Endothelial cell of umbilical vein (primary cell): ENCODE measurements at regions not wholly inside any gene's neighbourhood (a gene's known extent, or its start where the extent isn't known, plus 50 kb on each side); places are given as distances from the start of the nearest gene placed in this dataset.
A peak's percentile ranks its signal among the peaks of the same experiment; 100 is the strongest.

Experiments used
- BruUV-seq: library from RNA; stranded (reverse); fragments of 400-500 nt; replicated peaks from 2 replicates; lab custom pipeline; 2021; lab: Mats Ljungman, UMichigan
- CTCF ChIA-PET: fragments of 300-600, 350-600 bp; sonication (Branson Sonifier 250); formaldehyde crosslinking; loops from one replicate; lab custom pipeline; 2021; ENCODE audit warnings: antibody characterized with exemption, inconsistent platforms; lab: Charles Lee
- POLR2A ChIA-PET: fragments of 300-600, 350-600 bp; sonication (Branson Sonifier 250); formaldehyde crosslinking; loops from one replicate; lab custom pipeline; 2021; ENCODE audit warnings: antibody characterized with exemption, inconsistent platforms; lab: Charles Lee
- DNase-seq: peaks from one replicate; pipeline ENCODE4 v3.0.0-alpha.2; 2011; ENCODE audit warnings: low read depth, low spot score
- FAIRE-seq: peaks from 2 replicates; lab custom pipeline; 2011; peaks lifted over from hg19 to GRCh38; lab: Jason Lieb, UNC
- H2AFZ ChIP-seq: 2 replicates; pipeline ENCODE4 v1.6.0; 2012; ENCODE audit warnings: low read depth, low read length, control low read depth, inconsistent platforms
- H3K27ac ChIP-seq: 2 replicates; pipeline ENCODE4 v1.5.1; 2011; ENCODE audit warnings: low read depth, mild to moderate bottlenecking, control low read depth, low read length, moderate library complexity; ENCODE audit not compliant: insufficient read depth
- H3K27me3 ChIP-seq, 2 experiments: 2 replicates each; pipeline versions ENCODE4 v1.6.0 to v1.6.1; 2011; ENCODE audit warnings: low read length in 2 of 2, mixed read lengths in 1 of 2; ENCODE audit not compliant: control insufficient read depth in 2 of 2, insufficient read depth in 2 of 2
- H3K36me3 ChIP-seq, 2 experiments: 2 replicates in 1 of 2; 3 replicates in 1 of 2; pipeline ENCODE4 v1.5.1; 2011; ENCODE audit warnings: low read length in 2 of 2, mild to moderate bottlenecking in 1 of 2, moderate library complexity in 1 of 2; ENCODE audit not compliant: control insufficient read depth in 2 of 2, insufficient read depth in 2 of 2; ENCODE audit errors: extremely low read depth in 1 of 2
- H3K4me1 ChIP-seq: 3 replicates; pipeline ENCODE4 v1.5.1; 2011; ENCODE audit warnings: mild to moderate bottlenecking, low read length; ENCODE audit not compliant: control insufficient read depth, insufficient read depth; ENCODE audit errors: extremely low read depth
- H3K4me2 ChIP-seq: 2 replicates; pipeline ENCODE4 v1.6.1; 2011; ENCODE audit warnings: low read length, control low read depth, mixed read lengths; ENCODE audit not compliant: insufficient read depth
- H3K4me3 ChIP-seq, 3 experiments: fragments of 200-600 bp in 1 of 3; sonication (generic), shearing (Covaris generic) in 1 of 3; replicated peaks in 1 of 3; 2 replicates each; pipeline ENCODE4 v1.5.1; 2011 to 2016; ENCODE audit warnings: control low read depth in 3 of 3, low read length in 3 of 3, mild to moderate bottlenecking in 2 of 3, inconsistent platforms in 1 of 3, low read depth in 1 of 3, moderate library complexity in 1 of 3; ENCODE audit not compliant: insufficient read depth in 1 of 3
- H3K79me2 ChIP-seq: 2 replicates; pipeline ENCODE4 v1.6.0; 2012; ENCODE audit warnings: low read length, inconsistent platforms; ENCODE audit not compliant: control insufficient read depth, insufficient read depth
- H3K9ac ChIP-seq: replicated peaks from 2 replicates; pipeline ENCODE3; 2011; ENCODE audit warnings: low read length, control low read depth; ENCODE audit not compliant: insufficient read depth; ENCODE audit errors: extremely low read depth
- H3K9me1 ChIP-seq: replicated peaks from 3 replicates; pipeline ENCODE4 v1.6.0; 2011; ENCODE audit warnings: mild to moderate bottlenecking, low read length; ENCODE audit not compliant: control insufficient read depth, insufficient read depth; ENCODE audit errors: extremely low read depth
- H3K9me3 ChIP-seq: replicated peaks from 2 replicates; pipeline ENCODE4 v1.5.1; 2012; ENCODE audit warnings: low read length, inconsistent platforms; ENCODE audit not compliant: control insufficient read depth, insufficient read depth
- H4K20me1 ChIP-seq: replicated peaks from 2 replicates; pipeline ENCODE3; 2011; ENCODE audit warnings: mild to moderate bottlenecking, low read length; ENCODE audit not compliant: control insufficient read depth, insufficient read depth; ENCODE audit errors: extremely low read depth
- EZH2 ChIP-seq: IDR thresholded peaks from 2 replicates; pipeline ENCODE4 v1.6.1; 2012; ENCODE audit warnings: borderline replicate concordance, low read depth, mild to moderate bottlenecking, moderate library complexity, low read length, inconsistent platforms; ENCODE audit not compliant: severe bottlenecking
- FOS ChIP-seq: IDR thresholded peaks from 2 replicates; pipeline ENCODE4 v1.6.1; 2011; ENCODE audit warnings: mild to moderate bottlenecking, low read length, moderate library complexity, borderline replicate concordance; ENCODE audit not compliant: insufficient read depth
- GATA2 ChIP-seq: IDR thresholded peaks from 2 replicates; pipeline ENCODE4 v1.7.0; 2011; ENCODE audit warnings: low read depth, mild to moderate bottlenecking, moderate library complexity, mixed read lengths, low read length; ENCODE audit not compliant: insufficient read length, insufficient read depth
- JUN ChIP-seq: IDR thresholded peaks from 2 replicates; pipeline ENCODE4 v1.6.1; 2011; ENCODE audit warnings: borderline replicate concordance, low read depth; ENCODE audit not compliant: insufficient read length, insufficient read depth
- MAX ChIP-seq: IDR thresholded peaks from 2 replicates; pipeline ENCODE4 v1.6.1; 2011; ENCODE audit not compliant: insufficient read depth, insufficient read length
- MYC ChIP-seq: IDR thresholded peaks from one replicate; pipeline ENCODE4 v1.6.1; 2011; ENCODE audit warnings: mild to moderate bottlenecking, low read depth, low read length
- POLR2A ChIP-seq: IDR thresholded peaks from 2 replicates; pipeline ENCODE4 v1.6.1; 2012; ENCODE audit warnings: low read depth, mild to moderate bottlenecking, control low read depth, low read length
- POLR2AphosphoS5 ChIP-seq: IDR thresholded peaks from 2 replicates; pipeline ENCODE4 v1.6.1; 2012; ENCODE audit warnings: low read depth, mild to moderate bottlenecking, control low read depth, low read length, moderate library complexity; ENCODE audit not compliant: insufficient read depth
- dilution Hi-C: fragments of 300-500 bp; cut with MboI; formaldehyde crosslinking; loops from one replicate; pipeline ENCODE4 v1.15.0; 2019; ENCODE audit warnings: low sequenced_read_pairs; ENCODE audit not compliant: extremely low pct_ligation_motif_present
- intact Hi-C: fragments of 100-400 bp; cut with micrococcal nuclease; formaldehyde crosslinking; loops from one replicate; pipeline ENCODE4 v1.10.0; 2022
- TF ChIP-seq, protein P1 (sequence below), 2 donors: IDR thresholded peaks; 1 replicate in 1 of 2; 2 replicates in 1 of 2; pipeline ENCODE4 v1.5.1; 2011; ENCODE audit warnings: low read length in 2 of 2, mild to moderate bottlenecking in 2 of 2, moderate library complexity in 2 of 2, control low read depth in 1 of 2, inconsistent platforms in 1 of 2, low read depth in 1 of 2; ENCODE audit not compliant: insufficient read depth in 1 of 2; ENCODE audit errors: extremely low read depth in 1 of 2

GRCh38 chr13:79659121-79659521, 178.2 kb downstream of the NDFIP2 start:
- intact Hi-C loops (no loop called here), dilution Hi-C loops (no loop called here)
- H3K4me1 ChIP-seq, result peaks cover 4% of the 10 kb centered on the region
- peak; percentile 61 for DNase-seq
- no peaks in the 10 kb centered on the region for H3K9me1 ChIP-seq
- H3K27me3 ChIP-seq, result no peaks in the 10 kb centered on the region
- FAIRE-seq, result no peak
- no peaks in the 10 kb centered on the region for H3K79me2 ChIP-seq
- ChIA-PET POLR2A (no interaction called here), CTCF (interaction anchor here (1.2 kb wide), 1 partner anchor 1359 kb away, joined by 3 read pairs; no protein-coding TSS in a partner anchor)
- H3K27ac ChIP-seq, result no peak overlapping the region
- BruUV-seq, result no TSS peak
- no peak overlapping the region for H3K4me3 ChIP-seq
- no peak overlapping the region for H3K4me2 ChIP-seq
- no peaks in the 10 kb centered on the region for H3K36me3 ChIP-seq
- no peaks in the 10 kb centered on the region for H4K20me1 ChIP-seq
- H3K9me3 ChIP-seq, result no peaks in the 10 kb centered on the region
- TF ChIP-seq, protein P1, sequence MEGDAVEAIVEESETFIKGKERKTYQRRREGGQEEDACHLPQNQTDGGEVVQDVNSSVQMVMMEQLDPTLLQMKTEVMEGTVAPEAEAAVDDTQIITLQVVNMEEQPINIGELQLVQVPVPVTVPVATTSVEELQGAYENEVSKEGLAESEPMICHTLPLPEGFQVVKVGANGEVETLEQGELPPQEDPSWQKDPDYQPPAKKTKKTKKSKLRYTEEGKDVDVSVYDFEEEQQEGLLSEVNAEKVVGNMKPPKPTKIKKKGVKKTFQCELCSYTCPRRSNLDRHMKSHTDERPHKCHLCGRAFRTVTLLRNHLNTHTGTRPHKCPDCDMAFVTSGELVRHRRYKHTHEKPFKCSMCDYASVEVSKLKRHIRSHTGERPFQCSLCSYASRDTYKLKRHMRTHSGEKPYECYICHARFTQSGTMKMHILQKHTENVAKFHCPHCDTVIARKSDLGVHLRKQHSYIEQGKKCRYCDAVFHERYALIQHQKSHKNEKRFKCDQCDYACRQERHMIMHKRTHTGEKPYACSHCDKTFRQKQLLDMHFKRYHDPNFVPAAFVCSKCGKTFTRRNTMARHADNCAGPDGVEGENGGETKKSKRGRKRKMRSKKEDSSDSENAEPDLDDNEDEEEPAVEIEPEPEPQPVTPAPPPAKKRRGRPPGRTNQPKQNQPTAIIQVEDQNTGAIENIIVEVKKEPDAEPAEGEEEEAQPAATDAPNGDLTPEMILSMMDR (IDR thresholded peaks at IDR 0.05; ENCODE audit: extremely low read depth in 1 of 2, insufficient read depth in 1 of 2, low read depth in 1 of 2, low read length in 2 of 2), result no peak
- TF ChIP-seq POLR2A, result no peak
- TF ChIP-seq EZH2, result no peak
- no peak for TF ChIP-seq GATA2
- TF ChIP-seq JUN, result no peak
- TF ChIP-seq MAX, result no peak
- no peak for TF ChIP-seq FOS
- TF ChIP-seq MYC, result no peak
- TF ChIP-seq POLR2AphosphoS5, result no peak
- no peak overlapping the region for H3K9ac ChIP-seq
- H2AFZ ChIP-seq, result no peak overlapping the region
